ENCODE measurements at regions not wholly inside any gene's neighbourhood (a gene's known extent, or its start where the extent isn't known, plus 50 kb on each side); places are given as distances from the start of the nearest gene placed in this dataset.
A peak's percentile ranks its signal among the peaks of the same experiment; 100 is the strongest.
"Not testable (repeated sequence)": the region's sequence is repeated elsewhere in the genome, so short reads cannot be mapped to it uniquely, and the experiment has no call there.

GRCh38 chr5:162209005-162209605 lies 141.5 kb downstream of the GABRG2 start:
- DNase-seq: peak in 1 of 2 donors; percentile 12

- DNase-seq: no peak
These were observed 147.0 kb downstream of the GABRG2 start for GRCh38 chr5:162214551-162214950.

- DNase-seq: no peak
These were observed 149.5 kb downstream of the GABRG2 start for GRCh38 chr5:162217037-162217436.

GRCh38 chr5:162221910-162222309 lies 154.3 kb downstream of the GABRG2 start:
- no peak for DNase-seq

GRCh38 chr5:162227075-162227474 lies 159.5 kb downstream of the GABRG2 start:
- no peak for DNase-seq

GRCh38 chr5:162230348-162230747 lies 162.8 kb downstream of the GABRG2 start:
- no peak for DNase-seq

- no peak for DNase-seq
These were observed 163.9 kb downstream of the GABRG2 start for GRCh38 chr5:162231522-162231921.

GRCh38 chr5:162240734-162241133 lies 173.2 kb downstream of the GABRG2 start:
- no peak for DNase-seq

- no peak for DNase-seq
These were observed 174.8 kb downstream of the GABRG2 start for GRCh38 chr5:162242416-162242815.

GRCh38 chr5:162243651-162244050 lies 176.1 kb downstream of the GABRG2 start:
- no peak for DNase-seq

GRCh38 chr5:162248107-162248713 lies 180.6 kb downstream of the GABRG2 start:
- no peak for DNase-seq

- DNase-seq: no peak
These were observed 189.1 kb downstream of the GABRG2 start for GRCh38 chr5:162256711-162257110.

- no peak for DNase-seq
These were observed 201.3 kb downstream of the GABRG2 start for GRCh38 chr5:162268694-162269481.

- no peak for DNase-seq
These were observed 204.8 kb downstream of the GABRG2 start for GRCh38 chr5:162272417-162272816.

- no peak for DNase-seq
These were observed 207.1 kb downstream of the GABRG2 start for GRCh38 chr5:162274679-162275078.

GRCh38 chr5:162275387-162275786 lies 207.8 kb downstream of the GABRG2 start:
- not testable (repeated sequence) for DNase-seq

- DNase-seq: no peak
These were observed 214.6 kb downstream of the GABRG2 start for GRCh38 chr5:162282191-162282590.

GRCh38 chr5:162283609-162284008 lies 216.0 kb downstream of the GABRG2 start:
- no peak for DNase-seq

- DNase-seq: no peak
These were observed 221.2 kb downstream of the GABRG2 start for GRCh38 chr5:162288647-162289296.

GRCh38 chr5:162289489-162289888 lies 221.9 kb downstream of the GABRG2 start:
- DNase-seq: no peak

- DNase-seq: no peak
These were observed 232.2 kb downstream of the GABRG2 start for GRCh38 chr5:162299793-162300192.

- DNase-seq: peak in 1 of 2 donors; percentile 19
These were observed 233.8 kb downstream of the GABRG2 start for GRCh38 chr5:162301356-162301755.

- peak; percentile 20 to 33 for DNase-seq
These were observed 255.9 kb downstream of the GABRG2 start for GRCh38 chr5:162323466-162323865.
